ENCODE measurements at regions not wholly inside any gene's neighbourhood (a gene's known extent, or its start where the extent isn't known, plus 50 kb on each side); places are given as distances from the start of the nearest gene placed in this dataset.

DNA sequence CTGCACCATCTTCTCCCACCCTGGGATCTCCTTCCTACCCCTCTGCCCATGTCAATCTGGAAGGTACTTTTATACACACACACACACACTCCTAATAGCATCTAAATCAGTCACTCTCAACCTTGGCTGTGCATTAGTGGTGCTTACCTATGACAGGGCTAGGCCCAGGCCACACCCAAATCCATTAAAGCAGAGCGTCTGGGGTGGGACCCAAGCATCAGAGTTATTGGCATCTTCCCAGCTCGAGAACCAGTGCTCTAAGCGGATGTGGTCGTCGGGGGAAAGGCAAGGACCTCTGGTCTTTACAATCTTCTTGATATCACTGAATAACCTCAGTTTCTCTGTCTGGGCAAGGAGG, 194.6 kb downstream of the TRIM29 start:
- Histone ChIP-seq H3K4me1 (ENCODE audit: control insufficient read depth in 1 of 2, insufficient read depth in 2 of 2, low read length in 2 of 2) (no peaks in the 10 kb centered on the region), H3K36me3 (replicated peaks in 1 of 2; ENCODE audit: control insufficient read depth in 1 of 2, insufficient read depth in 2 of 2, low read length in 2 of 2) (no peaks in the 10 kb centered on the region), H2AFZ (ENCODE audit: insufficient read depth, low read depth, low read length, poor library complexity, severe bottlenecking) (no peak overlapping the region), H4K20me1 (ENCODE audit: insufficient read depth, low read length) (no peaks in the 10 kb centered on the region), H3K27me3 (ENCODE audit: control insufficient read depth in 2 of 2, insufficient read depth in 2 of 2, low read length in 2 of 2) (no peaks in the 10 kb centered on the region), H3K79me2 (ENCODE audit: insufficient read depth, low read length) (no peaks in the 10 kb centered on the region), H3K4me3 (replicated peaks in 1 of 3; ENCODE audit: low read depth in 2 of 3, low read length in 3 of 3) (no peak overlapping the region), H3K27ac (ENCODE audit: low read depth in 1 of 2, low read length in 2 of 2) (no peak overlapping the region), H3K4me2 (replicated peaks; ENCODE audit: extremely low read depth, low read length, poor library complexity, severe bottlenecking) (no peak overlapping the region), H3K9ac (ENCODE audit: insufficient read depth, low read length, poor library complexity, severe bottlenecking) (no peak overlapping the region), H3K9me3 (replicated peaks in 1 of 2; ENCODE audit: control insufficient read depth in 1 of 2, insufficient read depth in 1 of 2, low read length in 2 of 2) (no peaks in the 10 kb centered on the region)
- TF ChIP-seq, protein P1, sequence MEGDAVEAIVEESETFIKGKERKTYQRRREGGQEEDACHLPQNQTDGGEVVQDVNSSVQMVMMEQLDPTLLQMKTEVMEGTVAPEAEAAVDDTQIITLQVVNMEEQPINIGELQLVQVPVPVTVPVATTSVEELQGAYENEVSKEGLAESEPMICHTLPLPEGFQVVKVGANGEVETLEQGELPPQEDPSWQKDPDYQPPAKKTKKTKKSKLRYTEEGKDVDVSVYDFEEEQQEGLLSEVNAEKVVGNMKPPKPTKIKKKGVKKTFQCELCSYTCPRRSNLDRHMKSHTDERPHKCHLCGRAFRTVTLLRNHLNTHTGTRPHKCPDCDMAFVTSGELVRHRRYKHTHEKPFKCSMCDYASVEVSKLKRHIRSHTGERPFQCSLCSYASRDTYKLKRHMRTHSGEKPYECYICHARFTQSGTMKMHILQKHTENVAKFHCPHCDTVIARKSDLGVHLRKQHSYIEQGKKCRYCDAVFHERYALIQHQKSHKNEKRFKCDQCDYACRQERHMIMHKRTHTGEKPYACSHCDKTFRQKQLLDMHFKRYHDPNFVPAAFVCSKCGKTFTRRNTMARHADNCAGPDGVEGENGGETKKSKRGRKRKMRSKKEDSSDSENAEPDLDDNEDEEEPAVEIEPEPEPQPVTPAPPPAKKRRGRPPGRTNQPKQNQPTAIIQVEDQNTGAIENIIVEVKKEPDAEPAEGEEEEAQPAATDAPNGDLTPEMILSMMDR (IDR thresholded peaks at IDR 0.05): no peak
- H3K4me1 Mint-ChIP-seq: no peaks in the 10 kb centered on the region
- 92% methylated on average over 3 of the region's 5 CpGs for WGBS (ENCODE audit: insufficient coverage)
- H3K27ac Mint-ChIP-seq: no peak overlapping the region
- H3K36me3 Mint-ChIP-seq: no peaks in the 10 kb centered on the region
- H3K9me3 Mint-ChIP-seq: peaks cover 0 to 2% (median 0%) of the 10 kb centered on the region in 7 donors
- H3K4me3 Mint-ChIP-seq: no peak overlapping the region
- peaks cover 7 to 15% (median 11%) of the 10 kb centered on the region in 3 donors for H3K27me3 Mint-ChIP-seq (ENCODE audit: low read depth in 3 of 3)
- no peak for DNase-seq
- intact Hi-C loops (cut with micrococcal nuclease): no loop called here

DNA sequence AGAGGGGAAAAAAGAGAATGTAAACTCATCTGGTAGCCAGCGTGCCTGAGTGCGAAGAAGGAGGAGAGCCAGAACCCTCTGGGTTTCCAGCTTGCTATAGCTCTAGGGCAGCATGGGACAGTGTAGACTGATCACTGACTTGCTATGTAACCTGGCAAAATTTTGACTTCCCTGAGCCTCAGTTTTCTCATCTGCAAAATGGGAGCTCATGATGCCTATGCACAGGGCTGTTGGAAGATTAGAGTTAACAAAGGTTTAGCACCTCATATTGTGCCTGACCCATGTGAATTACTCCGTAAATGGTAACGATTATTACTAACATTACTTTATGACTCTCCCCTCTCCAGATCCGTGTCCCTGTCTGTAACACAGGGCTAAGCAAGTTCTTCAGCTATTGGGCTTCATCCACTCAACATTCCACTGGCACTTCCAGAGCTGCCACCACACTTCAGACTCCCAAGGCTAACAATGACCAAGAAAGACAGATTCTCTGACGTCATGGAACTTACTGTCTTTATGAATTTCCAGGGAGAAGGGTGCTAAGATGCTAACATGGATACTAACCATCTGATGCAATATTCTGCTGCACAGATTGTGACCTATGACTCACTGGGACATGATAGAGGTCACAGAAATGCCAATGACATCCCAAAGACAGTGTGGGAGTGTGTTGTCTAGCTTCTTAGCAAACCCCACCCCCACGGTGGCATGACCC, 195.2 kb downstream of the TRIM29 start:
- Histone ChIP-seq H3K4me3 (replicated peaks in 1 of 3; ENCODE audit: low read depth in 2 of 3, low read length in 3 of 3) (no peak overlapping the region), H3K27ac (ENCODE audit: low read depth in 1 of 2, low read length in 2 of 2) (no peak overlapping the region), H3K36me3 (replicated peaks in 1 of 2; ENCODE audit: control insufficient read depth in 1 of 2, insufficient read depth in 2 of 2, low read length in 2 of 2) (no peaks in the 10 kb centered on the region), H4K20me1 (ENCODE audit: insufficient read depth, low read length) (no peaks in the 10 kb centered on the region), H3K4me1 (ENCODE audit: control insufficient read depth in 1 of 2, insufficient read depth in 2 of 2, low read length in 2 of 2) (no peaks in the 10 kb centered on the region), H3K9me3 (replicated peaks in 1 of 2; ENCODE audit: control insufficient read depth in 1 of 2, insufficient read depth in 1 of 2, low read length in 2 of 2) (no peaks in the 10 kb centered on the region), H2AFZ (ENCODE audit: insufficient read depth, low read depth, low read length, poor library complexity, severe bottlenecking) (no peak overlapping the region), H3K4me2 (replicated peaks; ENCODE audit: extremely low read depth, low read length, poor library complexity, severe bottlenecking) (no peak overlapping the region), H3K27me3 (ENCODE audit: control insufficient read depth in 2 of 2, insufficient read depth in 2 of 2, low read length in 2 of 2) (no peaks in the 10 kb centered on the region), H3K79me2 (ENCODE audit: insufficient read depth, low read length) (no peaks in the 10 kb centered on the region), H3K9ac (ENCODE audit: insufficient read depth, low read length, poor library complexity, severe bottlenecking) (no peak overlapping the region)
- intact Hi-C loops (cut with micrococcal nuclease): no loop called here
- H3K27ac Mint-ChIP-seq: no peak overlapping the region
- no peak overlapping the region for H3K4me3 Mint-ChIP-seq
- 92% methylated on average over 6 of the region's 7 CpGs for WGBS (ENCODE audit: insufficient coverage)
- peaks cover 7 to 15% (median 12%) of the 10 kb centered on the region in 3 donors for H3K27me3 Mint-ChIP-seq (ENCODE audit: low read depth in 3 of 3)
- H3K4me1 Mint-ChIP-seq: no peaks in the 10 kb centered on the region
- DNase-seq: no peak
- TF ChIP-seq, protein P1 (IDR thresholded peaks at IDR 0.05): no peak
- no peaks in the 10 kb centered on the region for H3K36me3 Mint-ChIP-seq
- peaks cover 0 to 2% (median 0%) of the 10 kb centered on the region in 7 donors for H3K9me3 Mint-ChIP-seq
